ENCODE measurements at regions not wholly inside any gene's neighbourhood (a gene's known extent, or its start where the extent isn't known, plus 50 kb on each side); places are given as distances from the start of the nearest gene placed in this dataset.
A peak's percentile ranks its signal among the peaks of the same experiment; 100 is the strongest.

GRCh38 chr11:19447150-19447566 lies 206.4 kb upstream of the E2F8 start:
- no peak for DNase-seq
- no peak overlapping the region for H3K4me3 Mint-ChIP-seq
- H3K4me1 Mint-ChIP-seq = no peaks in the 10 kb centered on the region
- H3K36me3 Mint-ChIP-seq (ENCODE audit: low read depth) = no peaks in the 10 kb centered on the region
- H3K9me3 ChIP-seq (ENCODE audit: control insufficient read depth, low read length, poor library complexity, severe bottlenecking) = no peaks in the 10 kb centered on the region
- no peak for ATAC-seq
- H3K27ac Mint-ChIP-seq = no peak overlapping the region
- peaks cover 31% of the 10 kb centered on the region for H3K27me3 Mint-ChIP-seq

DNA sequence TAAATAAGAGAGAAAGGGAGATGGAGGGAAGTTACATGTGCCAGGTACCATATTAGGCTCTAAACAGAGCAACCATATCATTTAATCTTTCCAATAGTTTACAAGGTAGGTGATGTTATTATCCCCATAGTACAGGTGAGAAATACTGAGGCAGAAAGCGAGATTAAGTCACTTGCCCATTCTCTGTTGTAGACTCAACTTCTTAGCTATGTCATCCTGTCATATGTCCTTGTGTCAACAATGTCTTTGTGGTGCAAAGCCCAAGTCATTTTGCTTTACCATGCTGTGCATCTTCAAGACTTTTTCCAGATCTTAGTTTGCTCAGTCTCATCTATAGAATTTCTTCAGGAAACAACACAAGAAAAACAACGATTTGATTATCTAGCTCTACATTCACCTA lies 205.0 kb upstream of the E2F8 start:
- Mint-ChIP-seq H3K27ac (no peak overlapping the region), H3K36me3 (ENCODE audit: low read depth) (no peaks in the 10 kb centered on the region), H3K4me3 (no peak overlapping the region), H3K27me3 (peaks cover 38% of the 10 kb centered on the region), H3K4me1 (no peaks in the 10 kb centered on the region)
- no peak for ATAC-seq
- H3K9me3 ChIP-seq (ENCODE audit: control insufficient read depth, low read length, poor library complexity, severe bottlenecking) = no peaks in the 10 kb centered on the region
- DNase-seq = no peak

DNA sequence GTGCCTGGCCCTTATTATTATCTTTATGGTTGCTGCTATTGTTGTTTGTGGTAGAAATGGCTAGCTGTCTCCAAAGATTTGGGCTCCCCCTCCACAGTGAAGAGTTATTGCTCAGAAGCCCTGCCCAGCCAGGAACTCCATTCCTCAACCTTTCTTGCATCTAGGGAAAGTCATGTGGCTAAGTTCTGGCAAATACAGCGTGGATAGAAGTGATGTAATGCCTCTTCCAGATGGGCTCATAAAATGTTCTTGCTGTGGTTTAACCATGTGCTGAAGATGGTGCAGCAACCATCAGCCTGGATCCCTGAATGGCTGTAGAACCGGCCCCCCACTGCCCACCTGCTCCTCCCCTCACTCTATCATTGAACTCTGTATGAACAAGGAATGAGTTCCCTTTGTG lies 203.5 kb upstream of the E2F8 start:
- no peaks in the 10 kb centered on the region for H3K36me3 Mint-ChIP-seq (ENCODE audit: low read depth)
- H3K4me3 Mint-ChIP-seq = no peak overlapping the region
- no peaks in the 10 kb centered on the region for H3K4me1 Mint-ChIP-seq
- no peak overlapping the region for H3K27ac Mint-ChIP-seq
- no peaks in the 10 kb centered on the region for H3K9me3 ChIP-seq (ENCODE audit: control insufficient read depth, low read length, poor library complexity, severe bottlenecking)
- peaks cover 37% of the 10 kb centered on the region for H3K27me3 Mint-ChIP-seq
- DNase-seq (no peak), ATAC-seq (no peak)

GRCh38 chr11:19442554-19442910 lies 201.8 kb upstream of the E2F8 start:
- Mint-ChIP-seq H3K4me1 (no peaks in the 10 kb centered on the region), H3K36me3 (ENCODE audit: low read depth) (peaks cover 2% of the 10 kb centered on the region)

GRCh38 chr11:19441752-19442553 lies 201.2 kb upstream of the E2F8 start:
- Mint-ChIP-seq H3K27me3 (peaks cover 38% of the 10 kb centered on the region), H3K36me3 (ENCODE audit: low read depth) (peaks cover 2% of the 10 kb centered on the region), H3K4me3 (no peak overlapping the region), H3K4me1 (no peaks in the 10 kb centered on the region), H3K27ac (no peak overlapping the region)
- DNase-seq (no peak), ATAC-seq (no peak)
- H3K9me3 ChIP-seq (ENCODE audit: control insufficient read depth, low read length, poor library complexity, severe bottlenecking) = no peaks in the 10 kb centered on the region

More at GRCh38 chr11:19442554-19442910, 201.8 kb upstream of the E2F8 start:
- H3K9me3 ChIP-seq (ENCODE audit: control insufficient read depth, low read length, poor library complexity, severe bottlenecking) = no peaks in the 10 kb centered on the region
- Mint-ChIP-seq H3K27me3 (peaks cover 35% of the 10 kb centered on the region), H3K27ac (no peak overlapping the region), H3K4me3 (no peak overlapping the region)
- DNase-seq (no peak), ATAC-seq (no peak)

DNA sequence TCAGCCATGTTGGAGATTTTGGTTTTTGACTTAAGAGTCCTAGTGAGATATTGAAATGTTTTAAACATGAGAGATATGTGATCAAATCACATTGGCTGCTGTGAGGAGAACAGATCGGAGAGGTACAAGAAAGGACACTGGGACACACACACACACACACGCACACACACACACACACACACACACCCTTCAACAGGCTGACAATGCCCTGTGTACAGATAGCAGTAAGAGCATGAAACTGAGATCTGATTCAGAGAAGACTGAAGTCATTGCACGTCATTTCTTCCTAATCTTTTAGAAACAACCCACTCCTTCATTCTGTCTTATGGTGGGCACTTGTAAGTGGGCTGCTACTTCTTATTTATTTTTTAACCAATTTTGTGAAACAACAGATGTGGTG lies 200.5 kb upstream of the E2F8 start:
- Mint-ChIP-seq H3K27ac (no peak overlapping the region), H3K27me3 (peaks cover 42% of the 10 kb centered on the region), H3K36me3 (ENCODE audit: low read depth) (peaks cover 2% of the 10 kb centered on the region), H3K4me1 (no peaks in the 10 kb centered on the region), H3K4me3 (no peak overlapping the region)
- ATAC-seq (no peak), DNase-seq (no peak)
- no peaks in the 10 kb centered on the region for H3K9me3 ChIP-seq (ENCODE audit: control insufficient read depth, low read length, poor library complexity, severe bottlenecking)

- peaks cover 42% of the 10 kb centered on the region for H3K27me3 Mint-ChIP-seq
- H3K4me1 Mint-ChIP-seq = no peaks in the 10 kb centered on the region
- H3K36me3 Mint-ChIP-seq (ENCODE audit: low read depth) = peaks cover 2% of the 10 kb centered on the region
- DNase-seq (no peak), ATAC-seq (no peak)
- no peaks in the 10 kb centered on the region for H3K9me3 ChIP-seq (ENCODE audit: control insufficient read depth, low read length, poor library complexity, severe bottlenecking)
- no peak overlapping the region for H3K27ac Mint-ChIP-seq
- no peak overlapping the region for H3K4me3 Mint-ChIP-seq
Measured at GRCh38 chr11:19437760-19438159, 197.0 kb upstream of the E2F8 start.

DNA sequence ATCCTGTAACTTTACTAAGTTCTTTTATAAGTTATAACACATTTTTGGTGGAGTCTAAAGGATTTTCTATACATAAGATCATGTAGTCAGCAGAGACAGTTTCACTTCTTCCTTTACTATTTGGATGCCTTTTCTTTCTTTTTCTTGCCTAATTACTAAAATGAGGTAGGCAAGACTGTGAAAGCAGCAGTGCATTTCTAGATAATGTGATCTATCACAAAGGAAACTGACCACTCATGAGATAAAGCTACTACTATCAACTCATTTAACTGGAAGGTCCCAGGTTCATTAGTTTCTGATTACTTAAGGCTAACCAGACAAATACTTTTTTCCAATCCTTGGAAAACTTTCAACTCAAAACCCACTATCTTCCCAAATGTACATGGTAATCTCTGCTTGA lies 196.2 kb upstream of the E2F8 start:
- Mint-ChIP-seq H3K36me3 (ENCODE audit: low read depth) (peaks cover 2% of the 10 kb centered on the region), H3K4me1 (no peaks in the 10 kb centered on the region), H3K4me3 (no peak overlapping the region), H3K27ac (no peak overlapping the region), H3K27me3 (peaks cover 42% of the 10 kb centered on the region)
- no peak for DNase-seq
- no peaks in the 10 kb centered on the region for H3K9me3 ChIP-seq (ENCODE audit: control insufficient read depth, low read length, poor library complexity, severe bottlenecking)
- ATAC-seq = no peak

DNA sequence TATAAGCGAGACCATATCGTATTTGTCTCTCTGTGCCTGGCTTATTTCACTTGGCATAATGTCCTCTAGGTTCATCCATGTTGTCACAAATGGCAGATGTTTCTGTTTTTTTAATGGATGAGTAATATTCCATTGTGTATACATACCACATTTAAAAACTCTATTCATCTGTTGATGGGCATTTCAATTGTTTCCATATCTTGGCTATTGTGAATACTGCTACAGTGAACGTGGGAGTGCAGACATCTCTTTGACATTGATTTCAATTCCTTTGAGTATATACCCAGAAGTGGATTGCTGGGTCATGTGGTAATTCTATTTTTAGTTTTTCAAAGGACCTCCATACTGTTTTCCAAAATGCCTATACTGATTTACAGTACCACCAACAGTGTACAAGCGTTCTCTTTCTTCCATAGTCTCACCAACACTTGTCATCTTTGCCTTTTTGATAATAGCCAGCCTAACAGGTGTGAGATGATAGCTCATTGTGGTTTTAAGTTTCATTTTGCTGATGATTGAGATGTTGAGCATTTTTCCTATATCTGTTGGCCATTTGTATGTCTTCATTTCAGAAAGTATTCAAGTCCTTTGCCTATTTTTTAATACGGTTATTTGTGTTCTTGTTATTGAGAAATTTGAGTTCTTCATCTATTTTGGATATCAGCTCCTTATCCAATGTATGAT lies 194.7 kb upstream of the E2F8 start:
- H3K9me3 ChIP-seq (ENCODE audit: control insufficient read depth, low read length, poor library complexity, severe bottlenecking) = no peaks in the 10 kb centered on the region
- H3K4me3 Mint-ChIP-seq = no peak overlapping the region
- no peak overlapping the region for H3K27ac Mint-ChIP-seq
- peaks cover 50% of the 10 kb centered on the region for H3K27me3 Mint-ChIP-seq
- H3K4me1 Mint-ChIP-seq = no peaks in the 10 kb centered on the region
- no peak for ATAC-seq
- no peak for DNase-seq
- H3K36me3 Mint-ChIP-seq (ENCODE audit: low read depth) = peaks cover 2% of the 10 kb centered on the region

- H3K4me1 Mint-ChIP-seq = no peaks in the 10 kb centered on the region
- peak overlapping the region; percentile 10 for H3K4me3 Mint-ChIP-seq
- H3K9me3 ChIP-seq (ENCODE audit: control insufficient read depth, low read length, poor library complexity, severe bottlenecking) = no peaks in the 10 kb centered on the region
- H3K36me3 Mint-ChIP-seq (ENCODE audit: low read depth) = peaks cover 2% of the 10 kb centered on the region
- no peak overlapping the region for H3K27ac Mint-ChIP-seq
- H3K27me3 Mint-ChIP-seq = peaks cover 61% of the 10 kb centered on the region
- no peak for DNase-seq
- ATAC-seq = no peak
Measured at GRCh38 chr11:19433791-19434190, 193.0 kb upstream of the E2F8 start.

DNA sequence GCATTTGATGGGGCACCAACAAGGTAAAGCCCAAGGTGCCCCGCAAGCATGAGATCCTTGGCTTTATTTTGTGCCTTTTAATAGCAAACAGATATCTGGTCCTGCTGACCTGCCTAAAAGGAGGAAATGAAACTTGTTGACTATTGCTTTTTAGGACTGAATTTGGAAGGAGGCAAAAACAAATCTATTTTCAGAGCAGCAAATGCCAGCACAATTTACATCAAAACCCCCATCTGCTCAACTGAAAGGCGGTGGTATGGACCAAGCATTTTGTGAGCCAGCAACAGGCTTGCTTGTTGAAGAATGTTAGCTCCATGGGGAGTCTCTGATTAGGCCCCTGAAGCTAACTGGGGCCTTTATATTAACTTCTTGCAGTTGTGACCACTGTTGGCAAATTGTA lies 192.6 kb upstream of the E2F8 start:
- no peaks in the 10 kb centered on the region for H3K9me3 ChIP-seq (ENCODE audit: control insufficient read depth, low read length, poor library complexity, severe bottlenecking)
- ATAC-seq = no peak
- Mint-ChIP-seq H3K4me1 (no peaks in the 10 kb centered on the region), H3K36me3 (ENCODE audit: low read depth) (peaks cover 1% of the 10 kb centered on the region), H3K27ac (no peak overlapping the region), H3K4me3 (no peak overlapping the region), H3K27me3 (peaks cover 62% of the 10 kb centered on the region)
- DNase-seq = no peak

GRCh38 chr11:19432370-19433061 lies 191.8 kb upstream of the E2F8 start:
- Mint-ChIP-seq H3K27me3 (peaks cover 63% of the 10 kb centered on the region), H3K4me1 (no peaks in the 10 kb centered on the region), H3K36me3 (ENCODE audit: low read depth) (no peaks in the 10 kb centered on the region), H3K27ac (no peak overlapping the region), H3K4me3 (no peak overlapping the region)
- no peaks in the 10 kb centered on the region for H3K9me3 ChIP-seq (ENCODE audit: control insufficient read depth, low read length, poor library complexity, severe bottlenecking)
- ATAC-seq = no peak
- no peak for DNase-seq

DNA sequence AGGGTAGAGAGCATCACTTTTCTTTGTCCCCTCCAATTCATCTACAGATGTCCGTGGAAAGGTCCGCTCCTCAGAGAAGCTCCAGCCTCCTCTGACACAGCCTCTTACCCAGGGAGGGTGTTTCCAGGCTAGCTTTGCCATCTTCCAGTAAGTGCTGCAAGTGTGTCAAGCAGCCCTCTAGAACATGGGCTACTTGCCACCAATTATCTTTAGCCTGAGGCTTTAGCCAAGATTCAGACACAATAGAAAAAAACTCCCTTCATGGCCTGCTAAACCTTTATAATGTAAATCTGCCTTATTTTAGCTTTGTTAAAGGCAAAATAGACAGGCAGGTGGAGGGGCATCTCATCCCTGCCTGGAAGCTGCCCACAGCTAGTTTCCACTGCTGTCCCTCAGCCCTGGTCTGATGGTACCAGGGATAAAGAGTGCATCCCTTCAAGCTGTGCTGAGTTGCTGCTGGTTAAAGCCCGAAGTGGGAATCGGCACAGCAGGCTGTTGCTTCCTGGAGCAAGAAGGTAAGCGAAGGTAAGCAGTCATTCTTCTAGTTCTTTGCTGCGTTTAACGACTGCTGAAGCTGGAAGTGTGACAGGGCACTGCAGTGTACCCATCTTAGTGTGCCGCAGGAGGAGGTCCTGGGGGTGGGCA lies 190.1 kb upstream of the E2F8 start:
- ATAC-seq = no peak
- Mint-ChIP-seq H3K36me3 (ENCODE audit: low read depth) (no peaks in the 10 kb centered on the region), H3K27me3 (peaks cover 67% of the 10 kb centered on the region), H3K4me1 (no peaks in the 10 kb centered on the region), H3K4me3 (no peak overlapping the region), H3K27ac (no peak overlapping the region)
- DNase-seq = no peak
- H3K9me3 ChIP-seq (ENCODE audit: control insufficient read depth, low read length, poor library complexity, severe bottlenecking) = no peaks in the 10 kb centered on the region

Data from T-helper 17 cell (primary cell).